H4 (cell line): ENCODE measurements at regions not wholly inside any gene's neighbourhood (a gene's known extent, or its start where the extent isn't known, plus 50 kb on each side); places are given as distances from the start of the nearest gene placed in this dataset.
A peak's percentile ranks its signal among the peaks of the same experiment; 100 is the strongest.

Source experiments
- DNase-seq: peaks from one replicate; pipeline ENCODE4 v3.0.0-alpha.2; 2015; ENCODE audit warnings: low spot score

DNA sequence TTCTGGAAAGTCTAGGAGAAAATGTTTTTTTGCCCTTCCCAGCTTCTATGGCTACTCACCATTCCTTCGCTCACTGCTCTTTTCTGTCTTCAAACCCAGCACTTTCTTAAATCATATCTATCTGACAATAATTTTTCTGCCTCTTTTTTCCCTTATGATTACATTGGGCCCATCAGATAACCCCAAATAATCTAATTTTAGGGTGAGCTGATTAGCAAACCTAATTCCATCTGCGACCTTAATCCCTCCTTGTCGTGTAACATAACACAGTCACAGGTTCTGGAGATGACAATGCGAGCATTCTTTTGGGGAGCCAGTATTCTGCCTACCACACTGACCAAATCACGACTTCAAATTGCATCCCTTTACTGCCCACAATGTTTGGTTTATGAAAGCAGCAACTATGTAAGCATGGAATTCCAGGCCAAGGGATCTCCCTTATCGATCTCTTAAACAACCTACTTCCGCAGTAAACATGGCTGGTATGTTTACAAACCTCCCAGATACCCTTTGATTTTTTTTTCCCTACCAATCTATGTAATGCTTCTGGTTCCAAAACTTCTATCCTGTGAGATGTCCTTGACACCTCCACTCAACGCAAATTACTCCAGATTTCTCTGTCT, 2122.2 kb downstream of the MAT2B start:
- DNase-seq = peak; percentile 44

- DNase-seq = peak; percentile 72
These were observed 2124.9 kb downstream of the MAT2B start for GRCh38 chr5:165630261-165630778.

DNA sequence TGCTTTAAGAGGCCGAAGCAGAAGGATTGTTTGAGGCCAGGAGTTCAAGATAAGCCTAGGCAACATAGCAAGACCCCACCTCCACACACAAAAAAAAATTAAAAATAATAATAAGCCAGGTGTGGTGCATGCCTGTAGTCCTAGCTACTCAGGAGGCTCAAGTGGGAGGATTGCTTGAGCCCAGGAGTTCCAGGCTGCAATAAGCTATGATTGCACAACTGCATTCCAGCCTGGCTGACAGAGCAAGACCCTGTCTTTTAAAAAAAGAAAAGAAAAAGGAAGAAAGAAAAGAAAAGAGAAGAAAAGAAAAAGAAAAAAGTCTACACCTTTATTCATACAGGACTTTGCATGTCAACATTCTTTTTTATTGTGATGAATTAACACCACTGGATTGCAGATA, 2125.8 kb downstream of the MAT2B start:
- no peak for DNase-seq

DNA sequence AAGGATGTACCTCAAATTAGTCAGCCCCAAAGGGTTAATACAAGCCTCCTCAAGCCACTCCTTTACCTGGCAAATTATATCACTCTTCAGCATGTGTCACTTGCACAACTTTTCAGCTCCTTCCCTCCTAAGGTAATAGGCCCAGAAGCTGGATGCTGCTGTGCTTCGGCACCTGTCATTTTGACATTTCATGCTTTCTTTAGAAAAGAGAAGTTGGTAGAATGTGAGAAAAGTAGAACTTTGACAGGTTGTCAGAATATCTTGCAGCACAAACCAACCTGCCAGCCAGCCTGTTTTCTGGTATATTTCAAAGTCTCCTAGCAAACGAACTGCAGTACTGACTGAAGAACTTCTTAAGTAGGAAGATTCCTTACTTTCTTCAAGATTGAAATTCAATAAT, 2136.9 kb downstream of the MAT2B start:
- DNase-seq = no peak

DNA sequence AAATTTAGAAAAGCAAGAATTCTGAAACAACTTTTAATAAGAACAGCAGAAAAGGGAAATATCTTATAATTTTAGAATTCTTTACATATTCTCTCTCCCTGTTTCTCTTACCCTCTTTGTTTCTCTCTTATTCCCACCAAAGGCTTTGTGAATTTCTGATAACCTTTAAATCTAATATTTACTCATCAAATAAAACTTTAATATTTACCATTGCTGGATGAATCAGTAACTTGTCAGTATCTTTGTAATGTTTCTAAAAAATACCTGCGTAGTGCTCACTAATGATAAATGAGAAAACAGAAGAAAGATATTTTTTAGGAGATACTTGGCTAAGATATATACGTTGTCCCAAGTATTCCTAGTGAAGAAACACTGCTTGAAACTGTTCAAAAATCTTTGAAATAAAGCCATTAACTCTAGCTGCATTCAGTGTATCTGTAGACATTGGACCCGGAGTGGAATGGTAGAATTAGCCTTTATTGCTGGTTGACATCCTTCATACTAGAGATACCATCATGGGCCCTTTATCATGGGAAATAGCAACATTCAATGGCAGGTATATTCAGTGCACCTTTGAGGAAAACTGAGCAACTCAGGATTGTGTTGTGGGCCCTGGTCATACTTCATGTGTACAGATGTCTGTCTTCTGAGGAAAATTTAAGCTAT, 2160.4 kb downstream of the MAT2B start:
- no peak for DNase-seq

GRCh38 chr5:165673499-165673898, 2168.1 kb downstream of the MAT2B start:
- no peak for DNase-seq

DNA sequence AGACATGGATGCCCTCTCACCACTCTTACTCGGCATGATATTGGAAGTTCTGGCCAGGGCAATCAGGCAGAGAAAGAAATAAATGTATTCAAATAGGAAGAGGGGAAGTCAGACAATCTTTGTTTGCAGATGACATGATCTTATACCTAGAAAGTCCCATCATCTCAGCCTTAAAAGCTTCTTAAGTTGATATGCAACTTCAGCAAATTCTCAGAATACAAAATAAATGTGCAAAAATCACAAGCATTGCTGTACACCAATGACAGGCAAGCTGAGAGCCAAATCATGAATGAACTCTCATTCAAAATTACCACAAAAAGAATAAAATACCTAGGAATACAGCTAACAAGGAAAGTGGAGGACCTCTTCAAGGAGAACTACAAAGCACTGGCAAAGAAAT, 2190.4 kb downstream of the MAT2B start:
- DNase-seq = no peak

DNA sequence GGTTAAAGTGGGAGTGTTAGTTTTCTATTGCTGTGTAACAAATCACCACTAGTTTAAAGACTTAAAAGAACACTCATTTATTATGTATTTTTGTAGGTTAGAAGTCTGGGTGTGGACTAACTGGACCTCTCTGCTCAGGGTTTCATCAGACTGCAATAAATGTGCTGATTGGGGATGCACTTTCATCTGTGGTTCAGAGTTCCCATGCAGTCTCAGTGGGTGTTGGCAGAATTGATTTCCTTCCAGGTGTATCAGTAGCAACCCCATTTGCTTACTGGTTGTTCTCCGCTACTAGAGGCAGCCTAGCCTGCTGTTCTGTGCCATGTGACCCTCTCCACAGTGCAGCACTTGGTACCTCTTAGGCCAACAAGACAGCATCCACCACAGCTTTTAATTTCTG, 2200.5 kb downstream of the MAT2B start:
- no peak for DNase-seq

DNA sequence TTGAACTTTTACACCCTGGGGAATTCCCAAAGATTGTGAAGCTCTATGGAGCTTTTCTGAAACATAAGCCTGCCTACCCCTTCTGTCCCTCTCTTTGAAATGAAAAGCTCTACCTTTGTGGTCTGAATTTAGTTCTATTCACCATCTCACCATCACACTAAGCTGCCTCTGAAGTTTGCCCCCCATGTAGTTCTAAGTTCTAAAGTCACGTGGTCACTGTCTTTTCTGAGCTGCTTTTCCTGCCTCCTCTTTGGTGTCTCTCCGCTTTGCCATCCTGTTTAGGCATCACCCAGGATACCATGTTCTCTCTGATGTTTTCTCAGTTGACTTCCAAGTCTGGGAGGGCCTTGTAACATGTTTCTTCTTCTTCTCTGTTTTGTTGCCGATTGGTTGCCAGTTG, 2206.6 kb downstream of the MAT2B start:
- no peak for DNase-seq

DNA sequence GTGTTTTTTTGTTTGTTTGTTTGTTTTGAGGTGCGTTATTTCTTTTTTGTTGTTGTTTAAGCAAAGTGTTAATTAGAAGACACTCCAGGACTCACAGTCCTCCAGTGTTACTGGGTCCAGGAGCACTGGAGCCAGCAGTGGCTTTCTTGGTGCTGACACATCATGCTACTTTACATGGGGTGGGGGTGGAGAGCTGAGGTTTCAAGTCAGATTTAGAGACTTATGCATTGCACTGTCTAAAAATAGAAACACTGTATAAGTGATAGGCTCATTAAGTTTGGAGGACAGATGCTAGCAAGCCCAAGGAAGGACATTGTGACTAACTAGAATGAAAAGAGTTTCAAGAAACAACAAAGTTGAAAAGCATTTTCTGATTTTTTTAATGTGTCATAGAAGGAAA, 2209.2 kb downstream of the MAT2B start:
- DNase-seq = peak; percentile 6

- no peak for DNase-seq
These were observed 2215.5 kb downstream of the MAT2B start for GRCh38 chr5:165720901-165721300.

GRCh38 chr5:165722401-165722800, 2217.0 kb downstream of the MAT2B start:
- DNase-seq = no peak

- DNase-seq = no peak
These were observed 2218.5 kb downstream of the MAT2B start for GRCh38 chr5:165723931-165724330.

GRCh38 chr5:165728425-165728824, 2223.0 kb downstream of the MAT2B start:
- DNase-seq = no peak

- peak; percentile 8 for DNase-seq
These were observed 2230.0 kb downstream of the MAT2B start for GRCh38 chr5:165735388-165735787.

GRCh38 chr5:165739079-165739741, 2233.8 kb downstream of the MAT2B start:
- no peak for DNase-seq

DNA sequence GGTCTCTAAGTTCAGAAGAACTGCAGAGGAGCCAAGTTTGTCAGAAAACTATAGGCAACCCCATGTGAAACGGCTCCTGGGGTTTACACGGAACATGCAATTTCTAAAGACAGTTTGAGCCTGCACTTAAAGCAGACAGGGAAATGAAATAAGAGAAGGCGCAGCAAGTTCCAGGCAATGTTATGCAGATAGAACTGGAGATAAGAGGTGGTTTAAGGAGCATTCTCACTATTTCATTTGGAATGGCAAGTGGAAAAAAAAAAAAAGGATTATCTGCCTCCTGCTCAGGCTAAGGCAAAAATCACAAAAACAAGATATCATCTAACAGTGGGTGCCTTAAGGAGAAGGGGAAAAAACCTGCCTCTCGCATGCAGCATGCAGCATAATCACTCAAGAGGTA, 2252.4 kb downstream of the MAT2B start:
- no peak for DNase-seq

DNA sequence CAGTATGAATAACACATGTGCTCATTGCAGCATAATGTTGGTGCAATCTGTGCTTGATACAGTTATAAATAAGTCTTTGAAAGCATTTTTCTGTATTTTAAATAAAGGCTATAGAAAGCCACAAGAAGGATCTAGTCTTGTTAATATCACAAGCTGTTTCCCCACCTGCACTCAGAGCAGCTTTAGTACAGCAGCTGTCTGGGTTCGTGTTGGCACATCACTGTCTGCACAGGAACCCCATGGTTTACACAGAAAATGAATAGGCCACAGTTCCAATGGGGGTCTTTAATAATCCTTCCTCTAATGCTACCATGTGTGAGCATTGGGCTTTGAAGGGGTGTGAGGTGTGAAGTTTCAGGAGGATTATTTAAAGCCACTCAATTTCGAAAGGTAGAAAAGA, 2269.7 kb downstream of the MAT2B start:
- no peak for DNase-seq

GRCh38 chr5:165779505-165779904, 2274.1 kb downstream of the MAT2B start:
- DNase-seq = no peak

DNA sequence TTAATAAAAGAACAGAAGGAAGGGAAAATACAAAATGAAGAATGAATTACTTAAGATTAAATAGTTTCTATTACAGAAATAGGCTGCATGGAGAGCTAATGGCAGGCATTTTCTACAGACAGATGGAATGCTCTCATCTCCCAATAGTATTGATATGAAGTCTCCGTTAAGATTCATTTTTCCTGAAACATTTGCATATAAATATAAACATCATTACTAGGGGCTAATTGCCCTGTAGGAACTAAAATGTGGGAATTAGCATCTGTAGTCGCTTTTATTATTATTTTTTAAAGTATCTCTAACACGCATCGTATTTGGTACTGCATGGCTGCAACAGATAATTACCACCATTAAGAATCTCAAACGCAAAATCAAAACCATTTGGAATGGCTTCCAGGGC, 2275.5 kb downstream of the MAT2B start:
- no peak for DNase-seq

- DNase-seq = no peak
These were observed 2276.3 kb downstream of the MAT2B start for GRCh38 chr5:165781738-165782137.

- no peak for DNase-seq
These were observed 2277.6 kb downstream of the MAT2B start for GRCh38 chr5:165783024-165783423.

- no peak for DNase-seq
These were observed 2280.7 kb downstream of the MAT2B start for GRCh38 chr5:165786073-165786472.
